HEK293T (cell line): ENCODE measurements at regions not wholly inside any gene's neighbourhood (a gene's known extent, or its start where the extent isn't known, plus 50 kb on each side); places are given as distances from the start of the nearest gene placed in this dataset.

Source experiments
- CTCF ChIA-PET: fragments of 350-600 bp; formaldehyde crosslinking; extraction: SDS; loops from one replicate; lab custom pipeline; 2021; ENCODE audit warnings: antibody characterized with exemption, inconsistent platforms; lab: Yijun Ruan, JAX
- POLR2A ChIA-PET: fragments of 350-600 bp; formaldehyde crosslinking; extraction: SDS; loops from one replicate; lab custom pipeline; 2020; ENCODE audit warnings: antibody characterized with exemption, inconsistent platforms; lab: Yijun Ruan, JAX
- DNase-seq: peaks from one replicate; pipeline ENCODE4 v3.0.0; 2012; ENCODE audit warnings: mixed read lengths; ENCODE audit errors: extremely low spot score
- ARNT ChIP-seq: fragments of 450-650 bp; IDR thresholded peaks from 2 replicates; pipeline ENCODE4 v1.6.1; 2017; ENCODE audit warnings: mild to moderate bottlenecking
- BHLHE40 ChIP-seq: fragments of 450-650 bp; IDR thresholded peaks from 2 replicates; pipeline ENCODE4 v1.6.1; 2016; ENCODE audit warnings: mild to moderate bottlenecking, moderate library complexity, borderline replicate concordance
- CTBP1 ChIP-seq: fragments of 450-650 bp; IDR thresholded peaks from 2 replicates; pipeline ENCODE4 v1.6.1; 2016; ENCODE audit warnings: borderline replicate concordance
- ELF4 ChIP-seq: fragments of 450-650 bp; IDR thresholded peaks from 2 replicates; pipeline ENCODE4 v1.6.1; 2017; ENCODE audit warnings: antibody characterized with exemption
- FOXA1 ChIP-seq: fragments of 450-650 bp; IDR thresholded peaks from 2 replicates; pipeline ENCODE4 v1.6.1; 2016; ENCODE audit warnings: mild to moderate bottlenecking
- FOXK2 ChIP-seq: fragments of 450-650 bp; IDR thresholded peaks from 2 replicates; pipeline ENCODE4 v1.6.1; 2016; ENCODE audit warnings: mild to moderate bottlenecking
- FOXM1 ChIP-seq: fragments of 450-650 bp; IDR thresholded peaks from 2 replicates; pipeline ENCODE4 v1.6.1; 2017; ENCODE audit warnings: mild to moderate bottlenecking, borderline replicate concordance
- HDGF ChIP-seq: fragments of 450-650 bp; IDR thresholded peaks from 2 replicates; pipeline ENCODE4 v1.6.1; 2017; ENCODE audit warnings: antibody characterized with exemption, borderline replicate concordance
- L3MBTL2 ChIP-seq: fragments of 450-650 bp; conservative IDR thresholded peaks from 2 replicates; pipeline ENCODE4 v1.6.1; 2016; ENCODE audit warnings: mild to moderate bottlenecking
- LEF1 ChIP-seq: fragments of 450-650 bp; IDR thresholded peaks from 2 replicates; pipeline ENCODE4 v1.6.1; 2017; ENCODE audit warnings: mild to moderate bottlenecking, borderline replicate concordance
- NFRKB ChIP-seq: fragments of 450-650 bp; IDR thresholded peaks from 2 replicates; pipeline ENCODE4 v1.6.1; 2016; ENCODE audit warnings: mild to moderate bottlenecking, moderate library complexity
- PKNOX1 ChIP-seq: fragments of 450-650 bp; IDR thresholded peaks from 2 replicates; pipeline ENCODE4 v1.6.1; 2016
- SP1 ChIP-seq: fragments of 450-650 bp; IDR thresholded peaks from 2 replicates; pipeline ENCODE4 v1.6.1; 2017
- SUZ12 ChIP-seq: fragments of 450-650 bp; IDR thresholded peaks from 2 replicates; pipeline ENCODE4 v1.6.1; 2016; ENCODE audit warnings: mild to moderate bottlenecking
- TARDBP ChIP-seq: fragments of 450-650 bp; IDR thresholded peaks from 2 replicates; pipeline ENCODE4 v1.6.1; 2016
- ZNF384 ChIP-seq: fragments of 450-650 bp; IDR thresholded peaks from 2 replicates; pipeline ENCODE4 v1.6.1; 2016

GRCh38 chr13:104900191-104900817 lies 1635.2 kb downstream of the EFNB2 start:
- no peak for DNase-seq
- ChIA-PET POLR2A (no interaction called here), CTCF (no interaction called here)
- TF ChIP-seq BHLHE40 (no peak), PKNOX1 (no peak), ELF4 (no peak), NFRKB (no peak), FOXA1 (no peak), CTBP1 (no peak)

- POLR2A ChIA-PET: no interaction called here
- TF ChIP-seq ZNF384 (no peak), FOXM1 (no peak), ARNT (no peak), NFRKB (no peak), BHLHE40 (no peak), ELF4 (no peak), TARDBP (no peak), SUZ12 (no peak), FOXA1 (no peak), SP1 (no peak)
- no peak for DNase-seq
- CTCF ChIA-PET: no interaction called here
Measured at GRCh38 chr13:104898484-104898883, 1637.0 kb downstream of the EFNB2 start.

GRCh38 chr13:104895521-104895920 lies 1639.9 kb downstream of the EFNB2 start:
- TF ChIP-seq ZNF384 (no peak), FOXK2 (no peak), SP1 (no peak), PKNOX1 (no peak), BHLHE40 (no peak), FOXA1 (no peak), CTBP1 (no peak), ARNT (no peak), NFRKB (no peak), ELF4 (no peak), FOXM1 (no peak), LEF1 (no peak), SUZ12 (no peak), HDGF (no peak), L3MBTL2 (no peak), TARDBP (no peak)
- CTCF ChIA-PET: no interaction called here
- POLR2A ChIA-PET: no interaction called here
- DNase-seq: no peak

GRCh38 chr13:104875038-104875754 lies 1660.3 kb downstream of the EFNB2 start:
- POLR2A ChIA-PET: no interaction called here
- TF ChIP-seq TARDBP: no peak
- CTCF ChIA-PET: no interaction called here
- DNase-seq: no peak

GRCh38 chr13:104872153-104872552 lies 1663.3 kb downstream of the EFNB2 start:
- no peak for TF ChIP-seq HDGF
- TF ChIP-seq SP1: no peak
- no peak for TF ChIP-seq NFRKB
- TF ChIP-seq ELF4: no peak
- no peak for TF ChIP-seq FOXA1
- no peak for TF ChIP-seq FOXK2
- ChIA-PET CTCF (no interaction called here), POLR2A (no interaction called here)
- DNase-seq: no peak

GRCh38 chr13:104871456-104871855 lies 1664.0 kb downstream of the EFNB2 start:
- DNase-seq: no peak
- ChIA-PET POLR2A (no interaction called here), CTCF (no interaction called here)
- TF ChIP-seq SUZ12: no peak
- TF ChIP-seq PKNOX1: no peak
- TF ChIP-seq ELF4: no peak
- TF ChIP-seq SP1: no peak
- no peak for TF ChIP-seq TARDBP
- TF ChIP-seq LEF1: no peak
- TF ChIP-seq BHLHE40: no peak
- TF ChIP-seq FOXK2: no peak
- no peak for TF ChIP-seq CTBP1
- TF ChIP-seq HDGF: no peak
- no peak for TF ChIP-seq NFRKB
- TF ChIP-seq FOXA1: no peak
- no peak for TF ChIP-seq L3MBTL2
- TF ChIP-seq FOXM1: no peak
- no peak for TF ChIP-seq ARNT
